GM12878 (cell line): ENCODE measurements at regions not wholly inside any gene's neighbourhood (a gene's known extent, or its start where the extent isn't known, plus 50 kb on each side); places are given as distances from the start of the nearest gene placed in this dataset.

Experiments
- ATAC-seq: fragments of 200-7000 bp; cut with Tn5 transposase; 3 replicates; pipeline ENCODE4 v1.9.1; 2020; ENCODE audit warnings: mild to moderate bottlenecking, moderate library complexity
- BruUV-seq: library from RNA; stranded (reverse); fragments of 400-500 nt; replicated peaks from 2 replicates; lab custom pipeline; 2021; lab: Mats Ljungman, UMichigan
- CTCF ChIA-PET: fragments of 300-600 bp; sonication (Branson Sonifier 250); formaldehyde crosslinking; extraction: SDS; loops from one replicate; lab custom pipeline; 2021; ENCODE audit warnings: inconsistent platforms; lab: Yijun Ruan, JAX
- POLR2A ChIA-PET: fragments of 350-600 bp; formaldehyde crosslinking; extraction: SDS; loops from one replicate; lab custom pipeline; 2021; ENCODE audit warnings: inconsistent platforms; lab: Charles Lee
- RAD21 ChIA-PET: fragments of 300-600 bp; sonication (Branson Sonifier 250); formaldehyde crosslinking; loops from one replicate; lab custom pipeline; 2023; ENCODE audit warnings: antibody characterized with exemption; ENCODE audit not compliant: unreplicated experiment; lab: Charles Lee
- SMC1A ChIA-PET: fragments of 300-600 bp; sonication (Branson Sonifier 250); formaldehyde crosslinking; loops from one replicate; lab custom pipeline; 2023; ENCODE audit not compliant: unreplicated experiment, uncharacterized antibody; lab: Charles Lee
- DNase-seq: peaks from one replicate; pipeline ENCODE4 v3.0.0-alpha.2; 2011; ENCODE audit warnings: low read depth, low spot score
- FAIRE-seq: peaks from 3 replicates; lab custom pipeline; 2011; peaks lifted over from hg19 to GRCh38; lab: Jason Lieb, UNC
- H2AFZ ChIP-seq: 2 replicates; pipeline ENCODE4 v1.6.0; 2011; ENCODE audit warnings: low read depth, low read length, control low read depth; ENCODE audit not compliant: control insufficient read depth
- H3K27ac ChIP-seq: 2 replicates; pipeline ENCODE4 v1.5.1; 2011; ENCODE audit warnings: control low read depth; ENCODE audit not compliant: control insufficient read depth, insufficient read depth
- H3K27me3 ChIP-seq, 2 experiments: replicated peaks in 1 of 2; 2 replicates each; pipeline versions ENCODE4 v1.6.0 to v1.6.1; 2011; ENCODE audit warnings: low read length in 1 of 2; ENCODE audit not compliant: control insufficient read depth in 2 of 2, insufficient read depth in 2 of 2
- H3K36me3 ChIP-seq, 2 experiments: 2 replicates each; pipeline ENCODE4 v1.5.1; 2011; ENCODE audit warnings: low read length in 1 of 2; ENCODE audit not compliant: control insufficient read depth in 2 of 2, insufficient read depth in 2 of 2
- H3K4me1 ChIP-seq: 2 replicates; pipeline ENCODE4 v1.6.1; 2011; ENCODE audit warnings: mild to moderate bottlenecking, low read length, moderate library complexity, mixed read lengths; ENCODE audit not compliant: control insufficient read depth, insufficient read depth
- H3K4me2 ChIP-seq: 2 replicates; pipeline ENCODE4 v1.6.0; 2011; ENCODE audit warnings: control low read depth; ENCODE audit not compliant: control insufficient read depth, insufficient read depth
- H3K4me3 ChIP-seq: fragments of 200-600 bp; sonication (generic); 2 replicates; pipeline ENCODE4 v1.5.1; 2016
- H3K79me2 ChIP-seq: 2 replicates; pipeline ENCODE4 v1.6.0; 2011; ENCODE audit warnings: low read length; ENCODE audit not compliant: control insufficient read depth, insufficient read depth
- H3K9ac ChIP-seq: 2 replicates; pipeline ENCODE4 v1.8.0; 2011; ENCODE audit warnings: low read length, control low read depth, mixed read lengths; ENCODE audit not compliant: control insufficient read depth, insufficient read depth
- H3K9me3 ChIP-seq: replicated peaks from 3 replicates; pipeline ENCODE4 v1.5.1; 2011; ENCODE audit warnings: mild to moderate bottlenecking, low read length; ENCODE audit not compliant: control insufficient read depth, insufficient read depth
- H4K20me1 ChIP-seq: 2 replicates; pipeline ENCODE4 v1.6.0; 2011; ENCODE audit not compliant: control insufficient read depth, insufficient read depth
- ATF3 ChIP-seq: IDR thresholded peaks from 2 replicates; pipeline ENCODE4 v1.6.1; 2011; ENCODE audit warnings: low read depth, mild to moderate bottlenecking, low read length, moderate library complexity, borderline replicate concordance; ENCODE audit errors: extremely low read depth
- FOXM1 ChIP-seq: IDR thresholded peaks from 2 replicates; pipeline ENCODE4 v1.6.1; 2012; ENCODE audit warnings: low read depth, mild to moderate bottlenecking, inconsistent platforms, low read length, moderate library complexity
- IKZF2 ChIP-seq, 2 experiments: fragments of 450-650 bp; IDR thresholded peaks; 2 replicates each; pipeline ENCODE4 v1.6.1; 2017; ENCODE audit warnings: mild to moderate bottlenecking in 2 of 2, moderate library complexity in 2 of 2
- NFIC ChIP-seq: IDR thresholded peaks from 2 replicates; pipeline ENCODE4 v1.6.1; 2012; ENCODE audit warnings: low read depth, mild to moderate bottlenecking, inconsistent platforms, low read length, moderate library complexity
- NFYA ChIP-seq: IDR thresholded peaks from 2 replicates; pipeline ENCODE4 v1.6.1; 2011; ENCODE audit warnings: low read depth, mild to moderate bottlenecking, low read length, improper control_type of control experiment, borderline replicate concordance
- RFX5 ChIP-seq: IDR thresholded peaks from 2 replicates; pipeline ENCODE4 v1.6.1; 2011; ENCODE audit warnings: low read depth, low read length, improper control_type of control experiment
- RUNX3 ChIP-seq: IDR thresholded peaks from 2 replicates; pipeline ENCODE4 v1.6.1; 2012; ENCODE audit warnings: low read length, inconsistent platforms
- STAT3 ChIP-seq: IDR thresholded peaks from 2 replicates; pipeline ENCODE4 v1.6.1; 2011; ENCODE audit warnings: low read depth, low read length, improper control_type of control experiment
- SUPT20H ChIP-seq: IDR thresholded peaks from 2 replicates; pipeline ENCODE4 v1.6.1; 2011; ENCODE audit warnings: low read depth, mild to moderate bottlenecking, low read length, moderate library complexity, borderline replicate concordance; ENCODE audit not compliant: control insufficient read depth
- ZNF217 ChIP-seq: fragments of 450-650 bp; IDR thresholded peaks from 2 replicates; pipeline ENCODE4 v1.6.1; 2017; ENCODE audit warnings: antibody characterized with exemption, mild to moderate bottlenecking
- ZSCAN29 ChIP-seq: fragments of 450-650 bp; IDR thresholded peaks from 2 replicates; pipeline ENCODE4 v1.6.1; 2017; ENCODE audit warnings: mild to moderate bottlenecking, moderate library complexity
- WGBS: methylation state at CpG from one replicate; pipeline ENCODE4 v1.1.6; 2016; ENCODE audit warnings: low lambda C conversion rate; ENCODE audit not compliant: insufficient replicate concordance, insufficient coverage; ENCODE audit errors: missing lambda C conversion rate; 5-methylcytosine and 5-hydroxymethylcytosine counted together
- in situ Hi-C: fragments of 300-500 bp; cut with MboI; formaldehyde crosslinking; loops from 9 replicates; pipeline ENCODE4 v1.14.3; 2018; ENCODE audit warnings: mixed read lengths
- intact Hi-C: fragments of 100-400 bp; cut with micrococcal nuclease; formaldehyde crosslinking; loops from one replicate; pipeline ENCODE4 v1.14.2; 2022; ENCODE audit not compliant: unreplicated experiment
- TF ChIP-seq, protein P1 (sequence below): IDR thresholded peaks from 2 replicates; pipeline ENCODE4 v1.6.1; 2011; ENCODE audit warnings: borderline replicate concordance, low read depth, mild to moderate bottlenecking, moderate library complexity, low read length; ENCODE audit not compliant: insufficient read depth, poor library complexity, severe bottlenecking

- TF ChIP-seq IKZF2 (IDR thresholded peaks at IDR 0.05): peak; percentile 66 to 68; a peak in 2 of 4 replicates
- TF ChIP-seq, protein P1, sequence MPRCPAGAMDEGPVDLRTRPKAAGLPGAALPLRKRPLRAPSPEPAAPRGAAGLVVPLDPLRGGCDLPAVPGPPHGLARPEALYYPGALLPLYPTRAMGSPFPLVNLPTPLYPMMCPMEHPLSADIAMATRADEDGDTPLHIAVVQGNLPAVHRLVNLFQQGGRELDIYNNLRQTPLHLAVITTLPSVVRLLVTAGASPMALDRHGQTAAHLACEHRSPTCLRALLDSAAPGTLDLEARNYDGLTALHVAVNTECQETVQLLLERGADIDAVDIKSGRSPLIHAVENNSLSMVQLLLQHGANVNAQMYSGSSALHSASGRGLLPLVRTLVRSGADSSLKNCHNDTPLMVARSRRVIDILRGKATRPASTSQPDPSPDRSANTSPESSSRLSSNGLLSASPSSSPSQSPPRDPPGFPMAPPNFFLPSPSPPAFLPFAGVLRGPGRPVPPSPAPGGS: no peak
- no peak for TF ChIP-seq ZNF217
- no peak for TF ChIP-seq STAT3
- 0 out of 2 replicates have a peak, but pooled peaks have one; percentile 24 for TF ChIP-seq RFX5
- TF ChIP-seq RUNX3: peak; percentile 44
- peak; percentile 12; the same call in 1 of the 2 replicates for TF ChIP-seq NFIC
- TF ChIP-seq NFYA: no peak
- no peak for TF ChIP-seq ATF3
- no peak for TF ChIP-seq SUPT20H
Observed at GRCh38 chr9:1535051-1535450, 480.1 kb upstream of the SMARCA2 start (continued).

GRCh38 chr9:1535599-1535998 lies 479.5 kb upstream of the SMARCA2 start:
- ChIA-PET POLR2A (no interaction called here), RAD21 (no interaction called here), CTCF (no interaction called here), SMC1A (no interaction called here)
- H3K27ac ChIP-seq: no peak overlapping the region
- no peak overlapping the region for H2AFZ ChIP-seq
- DNase-seq (no peak), ATAC-seq (peak; percentile 34; the same call in 1 of the 3 replicates), FAIRE-seq (peak; percentile 18)
- peaks cover 6% of the 10 kb centered on the region; the same call in 1 of the 2 replicates for H3K4me1 ChIP-seq
- H3K9ac ChIP-seq: no peak overlapping the region
- in situ Hi-C loops (no loop called here), intact Hi-C loops (loop anchor here (10.0 kb wide), 1 partner anchor 389 kb away; no protein-coding TSS in a partner anchor)
- TF ChIP-seq NFIC (0 out of 2 replicates have a peak, but pooled peaks have one; percentile 3), ZSCAN29 (no peak), STAT3 (no peak), RUNX3 (peak; percentile 62), FOXM1 (no peak)
- H3K4me3 ChIP-seq: no peak overlapping the region
- H4K20me1 ChIP-seq: no peaks in the 10 kb centered on the region
- H3K79me2 ChIP-seq: no peaks in the 10 kb centered on the region
- no peaks in the 10 kb centered on the region for H3K27me3 ChIP-seq
- 18% methylated on average over 2 of the region's 2 CpGs for WGBS
- no TSS peak for BruUV-seq
- H3K9me3 ChIP-seq: no peaks in the 10 kb centered on the region
- no peaks in the 10 kb centered on the region for H3K36me3 ChIP-seq
- no peak overlapping the region for H3K4me2 ChIP-seq
